ENCODE measurements at regions not wholly inside any gene's neighbourhood (a gene's known extent, or its start where the extent isn't known, plus 50 kb on each side); places are given as distances from the start of the nearest gene placed in this dataset.

GRCh38 chr7:57361406-57361805 lies 88.6 kb upstream of the ZNF716 start:
- no peak for FAIRE-seq
- intact Hi-C loops (cut with micrococcal nuclease), result no loop called here
- CTCF ChIA-PET, result no interaction called here

More at GRCh38 chr7:57361406-57361805, 88.6 kb upstream of the ZNF716 start:
- no peak overlapping the region for H3K9ac ChIP-seq (replicated peaks; ENCODE audit: extremely low read depth, insufficient read depth, low read length)
- BruUV-seq (replicated peaks), result no TSS peak
- no peaks in the 10 kb centered on the region for H4K20me1 ChIP-seq (replicated peaks; ENCODE audit: control insufficient read depth, extremely low read depth, insufficient read depth, low read length)
- H3K9me3 ChIP-seq (replicated peaks; ENCODE audit: control insufficient read depth, insufficient read depth, low read length), result peaks cover 10% of the 10 kb centered on the region
- no peak overlapping the region for H3K4me2 ChIP-seq (ENCODE audit: insufficient read depth, low read length)
- H3K36me3 ChIP-seq (ENCODE audit: control insufficient read depth in 2 of 2, extremely low read depth in 1 of 2, insufficient read depth in 2 of 2, low read length in 2 of 2), result no peaks in the 10 kb centered on the region
- H3K27me3 ChIP-seq (ENCODE audit: control insufficient read depth in 2 of 2, insufficient read depth in 2 of 2, low read length in 2 of 2), result no peaks in the 10 kb centered on the region
- DNase-seq (ENCODE audit: low read depth, low spot score), result no peak
- TF ChIP-seq JUN (IDR thresholded peaks at IDR 0.05; ENCODE audit: borderline replicate concordance, insufficient read depth, insufficient read length, low read depth) (no peak), GATA2 (IDR thresholded peaks at IDR 0.05; ENCODE audit: insufficient read depth, insufficient read length, low read depth, low read length) (no peak), MYC (IDR thresholded peaks at IDR 0.05; ENCODE audit: low read depth, low read length) (no peak), POLR2AphosphoS5 (IDR thresholded peaks at IDR 0.05; ENCODE audit: insufficient read depth, low read depth, low read length) (no peak), MAX (IDR thresholded peaks at IDR 0.05; ENCODE audit: insufficient read depth, insufficient read length) (no peak), EZH2 (IDR thresholded peaks at IDR 0.05; ENCODE audit: borderline replicate concordance, low read depth, low read length, severe bottlenecking) (no peak), FOS (IDR thresholded peaks at IDR 0.05; ENCODE audit: borderline replicate concordance, insufficient read depth, low read length) (no peak), CTCF (IDR thresholded peaks at IDR 0.05; ENCODE audit: extremely low read depth in 1 of 2, insufficient read depth in 1 of 2, low read depth in 1 of 2, low read length in 2 of 2) (no peak)
- no peak overlapping the region for H3K27ac ChIP-seq (ENCODE audit: insufficient read depth, low read depth, low read length)
- no peaks in the 10 kb centered on the region for H3K9me1 ChIP-seq (replicated peaks; ENCODE audit: control insufficient read depth, extremely low read depth, insufficient read depth, low read length)
- dilution Hi-C loops (cut with MboI; ENCODE audit: extremely low pct_ligation_motif_present, low sequenced_read_pairs), result no loop called here
- H3K4me1 ChIP-seq (ENCODE audit: control insufficient read depth, extremely low read depth, insufficient read depth, low read length), result no peaks in the 10 kb centered on the region
- H2AFZ ChIP-seq (ENCODE audit: low read depth, low read length), result no peak overlapping the region
- POLR2A ChIA-PET, result no interaction called here
- H3K79me2 ChIP-seq (ENCODE audit: control insufficient read depth, insufficient read depth, low read length), result no peaks in the 10 kb centered on the region
- no peak overlapping the region for H3K4me3 ChIP-seq (replicated peaks in 1 of 3; ENCODE audit: insufficient read depth in 1 of 3, low read depth in 1 of 3, low read length in 3 of 3)

Measured in endothelial cell of umbilical vein (primary cell).